PFSK-1 (cell line): ENCODE measurements at regions not wholly inside any gene's neighbourhood (a gene's known extent, or its start where the extent isn't known, plus 50 kb on each side); places are given as distances from the start of the nearest gene placed in this dataset.

Experiments
- FOXP2 ChIP-seq: optimal IDR thresholded peaks from 2 replicates; pipeline ENCODE3; 2011; ENCODE audit warnings: borderline replicate concordance, control low read depth, inconsistent platforms; ENCODE audit not compliant: insufficient read depth; ENCODE audit errors: extremely low read length, extremely low read depth
- POLR2AphosphoS5 ChIP-seq: IDR thresholded peaks from 2 replicates; pipeline ENCODE4 v1.6.1; 2012; ENCODE audit warnings: low read depth, mild to moderate bottlenecking, control low read depth, low read length, moderate library complexity
- SIN3A ChIP-seq: IDR thresholded peaks from 2 replicates; pipeline ENCODE4 v1.6.1; 2012; ENCODE audit warnings: mild to moderate bottlenecking, low read length, moderate library complexity, borderline replicate concordance; ENCODE audit not compliant: insufficient read depth
- TAF1 ChIP-seq: IDR thresholded peaks from 2 replicates; pipeline ENCODE4 v1.6.1; 2012; ENCODE audit warnings: low read length, control low read depth, borderline replicate concordance; ENCODE audit not compliant: insufficient read depth
- TF ChIP-seq, protein P1 (sequence below), 2 experiments: IDR thresholded peaks; 2 replicates each; pipeline versions ENCODE4 v1.6.1 to v1.8.0; 2011 to 2012; ENCODE audit warnings: low read depth in 2 of 2, low read length in 2 of 2, control low read depth in 1 of 2, inconsistent platforms in 1 of 2, mild to moderate bottlenecking in 1 of 2, moderate library complexity in 1 of 2; ENCODE audit not compliant: insufficient read depth in 1 of 2

DNA sequence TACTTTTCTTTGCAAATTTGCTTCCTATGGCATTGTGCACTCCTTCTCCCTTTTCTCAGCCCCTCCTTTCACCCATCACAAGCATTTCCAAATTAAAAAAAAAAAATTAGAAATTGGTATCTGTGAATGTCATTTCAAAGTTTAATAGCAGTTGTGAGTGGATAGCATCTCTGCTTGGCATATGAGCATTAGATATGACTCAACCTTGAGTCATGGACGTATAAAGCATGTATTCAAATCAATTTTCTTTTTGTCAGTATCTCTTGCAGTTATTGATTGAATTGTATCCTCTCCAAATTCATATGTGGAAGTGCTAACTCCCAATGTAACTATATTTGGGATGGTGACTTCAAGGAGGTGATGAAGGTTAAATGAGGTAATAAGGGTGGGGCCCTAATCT is 60.1 kb upstream of the MAP3K7 start:
- TF ChIP-seq, protein P1, sequence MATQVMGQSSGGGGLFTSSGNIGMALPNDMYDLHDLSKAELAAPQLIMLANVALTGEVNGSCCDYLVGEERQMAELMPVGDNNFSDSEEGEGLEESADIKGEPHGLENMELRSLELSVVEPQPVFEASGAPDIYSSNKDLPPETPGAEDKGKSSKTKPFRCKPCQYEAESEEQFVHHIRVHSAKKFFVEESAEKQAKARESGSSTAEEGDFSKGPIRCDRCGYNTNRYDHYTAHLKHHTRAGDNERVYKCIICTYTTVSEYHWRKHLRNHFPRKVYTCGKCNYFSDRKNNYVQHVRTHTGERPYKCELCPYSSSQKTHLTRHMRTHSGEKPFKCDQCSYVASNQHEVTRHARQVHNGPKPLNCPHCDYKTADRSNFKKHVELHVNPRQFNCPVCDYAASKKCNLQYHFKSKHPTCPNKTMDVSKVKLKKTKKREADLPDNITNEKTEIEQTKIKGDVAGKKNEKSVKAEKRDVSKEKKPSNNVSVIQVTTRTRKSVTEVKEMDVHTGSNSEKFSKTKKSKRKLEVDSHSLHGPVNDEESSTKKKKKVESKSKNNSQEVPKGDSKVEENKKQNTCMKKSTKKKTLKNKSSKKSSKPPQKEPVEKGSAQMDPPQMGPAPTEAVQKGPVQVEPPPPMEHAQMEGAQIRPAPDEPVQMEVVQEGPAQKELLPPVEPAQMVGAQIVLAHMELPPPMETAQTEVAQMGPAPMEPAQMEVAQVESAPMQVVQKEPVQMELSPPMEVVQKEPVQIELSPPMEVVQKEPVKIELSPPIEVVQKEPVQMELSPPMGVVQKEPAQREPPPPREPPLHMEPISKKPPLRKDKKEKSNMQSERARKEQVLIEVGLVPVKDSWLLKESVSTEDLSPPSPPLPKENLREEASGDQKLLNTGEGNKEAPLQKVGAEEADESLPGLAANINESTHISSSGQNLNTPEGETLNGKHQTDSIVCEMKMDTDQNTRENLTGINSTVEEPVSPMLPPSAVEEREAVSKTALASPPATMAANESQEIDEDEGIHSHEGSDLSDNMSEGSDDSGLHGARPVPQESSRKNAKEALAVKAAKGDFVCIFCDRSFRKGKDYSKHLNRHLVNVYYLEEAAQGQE (IDR thresholded peaks at IDR 0.05; ENCODE audit: insufficient read depth in 1 of 2, low read depth in 2 of 2, low read length in 2 of 2): no peak
- TF ChIP-seq FOXP2 (no peak), POLR2AphosphoS5 (no peak), SIN3A (no peak), TAF1 (no peak)

DNA sequence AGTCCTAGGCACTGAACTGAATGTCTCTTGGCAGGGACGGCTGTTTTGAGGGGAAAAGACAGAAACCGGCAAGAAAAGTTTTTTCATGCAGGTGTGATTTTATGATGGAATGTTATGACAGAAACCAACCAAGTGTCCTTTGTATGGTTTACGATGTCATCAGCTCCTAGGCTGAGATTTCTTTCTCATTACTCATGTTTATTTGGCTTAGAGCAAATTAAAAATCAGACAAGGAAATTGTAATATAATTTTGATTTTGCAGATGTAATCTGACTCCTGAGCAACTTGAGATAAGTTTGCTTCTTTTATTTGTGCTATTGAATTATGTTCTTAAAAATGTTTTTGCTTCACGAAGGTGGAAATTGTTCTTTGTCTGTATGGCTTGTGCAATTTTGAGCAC is 58.8 kb upstream of the MAP3K7 start:
- TF ChIP-seq, protein P1 (IDR thresholded peaks at IDR 0.05; ENCODE audit: insufficient read depth in 1 of 2, low read depth in 2 of 2, low read length in 2 of 2): no peak
- TF ChIP-seq TAF1 (no peak), SIN3A (no peak), FOXP2 (no peak), POLR2AphosphoS5 (no peak)

DNA sequence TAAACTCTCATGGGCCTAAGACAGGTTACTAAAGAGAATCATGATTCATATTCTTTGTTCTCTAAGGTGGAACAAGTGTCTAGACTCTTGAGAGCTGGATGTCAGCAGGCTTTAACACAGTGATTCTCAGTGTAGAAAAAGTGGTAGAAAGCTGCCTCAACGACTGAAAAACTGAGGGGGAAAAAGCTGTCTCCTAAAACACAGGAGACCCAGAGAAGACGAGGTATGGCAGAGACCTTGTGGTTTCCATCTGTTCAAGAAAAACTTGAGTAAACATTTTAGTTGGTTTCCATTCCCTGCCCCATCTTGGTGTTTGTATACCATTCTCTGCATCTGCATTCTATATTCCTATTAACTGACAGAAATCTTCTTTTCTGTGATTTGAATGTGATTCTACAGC is 57.6 kb upstream of the MAP3K7 start:
- no peak for TF ChIP-seq SIN3A
- TF ChIP-seq POLR2AphosphoS5: no peak
- TF ChIP-seq FOXP2: no peak
- TF ChIP-seq, protein P1 (IDR thresholded peaks at IDR 0.05; ENCODE audit: insufficient read depth in 1 of 2, low read depth in 2 of 2, low read length in 2 of 2): no peak
- no peak for TF ChIP-seq TAF1

DNA sequence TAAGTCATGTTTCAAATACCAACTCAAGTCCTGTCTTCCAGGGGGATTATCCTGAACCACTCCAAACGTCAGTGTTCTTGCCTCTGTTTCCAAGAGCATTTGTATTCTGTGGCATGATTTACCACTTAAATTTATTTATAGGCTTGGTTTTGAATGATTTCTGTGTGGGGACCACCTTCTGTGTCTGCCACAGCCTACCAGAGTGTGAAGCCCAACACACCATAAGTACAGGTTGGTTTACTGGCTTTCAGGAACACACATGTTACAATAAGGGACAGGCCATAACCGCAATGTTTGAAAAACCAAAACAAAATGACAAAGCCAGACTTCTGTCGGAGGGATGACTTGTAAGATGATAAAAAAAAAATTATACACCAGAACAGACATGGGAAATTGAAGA is 56.5 kb upstream of the MAP3K7 start:
- TF ChIP-seq, protein P1 (IDR thresholded peaks at IDR 0.05; ENCODE audit: insufficient read depth in 1 of 2, low read depth in 2 of 2, low read length in 2 of 2): no peak
- TF ChIP-seq SIN3A (no peak), TAF1 (no peak), FOXP2 (no peak), POLR2AphosphoS5 (no peak)

DNA sequence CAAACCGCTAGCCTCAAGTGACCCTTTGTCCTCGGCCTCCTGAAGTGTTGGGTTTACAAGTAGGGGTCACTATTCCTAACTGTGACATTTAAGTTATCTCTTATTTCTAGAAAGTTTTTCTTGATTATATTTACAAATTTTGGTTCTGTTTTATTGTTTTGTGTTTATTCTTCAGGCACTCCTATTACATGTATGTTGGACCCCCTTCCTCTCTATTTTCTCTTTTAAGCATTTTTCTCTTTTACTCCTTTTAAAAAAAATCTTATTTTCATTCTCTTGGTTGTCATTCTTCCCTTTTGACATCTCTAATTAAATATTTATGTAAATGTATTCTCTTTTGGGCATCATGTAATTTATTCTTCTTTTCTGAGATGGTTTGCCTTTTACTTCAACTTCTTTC is 50.4 kb upstream of the MAP3K7 start:
- TF ChIP-seq, protein P1 (IDR thresholded peaks at IDR 0.05; ENCODE audit: insufficient read depth in 1 of 2, low read depth in 2 of 2, low read length in 2 of 2): no peak
- TF ChIP-seq POLR2AphosphoS5: no peak
- TF ChIP-seq TAF1: no peak
- no peak for TF ChIP-seq FOXP2
- no peak for TF ChIP-seq SIN3A
